ENCODE measurements at regions not wholly inside any gene's neighbourhood (a gene's known extent, or its start where the extent isn't known, plus 50 kb on each side); places are given as distances from the start of the nearest gene placed in this dataset.
"Not testable (repeated sequence)": the region's sequence is repeated elsewhere in the genome, so short reads cannot be mapped to it uniquely, and the experiment has no call there.

DNA sequence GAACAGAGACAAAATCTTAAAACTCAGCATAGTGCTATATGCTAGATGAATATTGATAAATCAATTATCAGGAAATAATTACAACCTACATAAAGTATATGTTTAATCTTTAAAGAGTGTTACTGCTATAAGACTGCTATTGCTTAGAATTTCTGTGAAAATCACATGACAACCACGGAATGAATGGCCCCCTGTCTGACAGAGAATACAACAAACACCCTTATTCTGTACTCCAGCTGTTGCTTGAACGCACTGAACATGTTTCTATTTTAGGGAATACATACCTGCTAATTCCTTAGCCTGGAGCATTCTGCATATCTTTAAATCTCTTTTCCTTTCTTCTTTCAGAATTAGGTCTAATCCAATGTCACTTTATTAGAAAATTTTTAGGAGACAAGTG is 452.4 kb upstream of the PHF14 start:
- Histone ChIP-seq H3K4me3 (ENCODE audit: low read length) (no peak overlapping the region), H3K27me3 (replicated peaks; ENCODE audit: insufficient read depth, low read length) (no peaks in the 10 kb centered on the region), H3K4me2 (ENCODE audit: low read depth, low read length) (no peak overlapping the region), H3K36me3 (replicated peaks; ENCODE audit: insufficient read depth, low read length) (no peaks in the 10 kb centered on the region), H2AFZ (ENCODE audit: low read length) (no peak overlapping the region), H3K9me3 (replicated peaks; ENCODE audit: insufficient read depth, low read length) (no peaks in the 10 kb centered on the region), H3F3A (ENCODE audit: insufficient read depth, low read length) (no peaks in the 10 kb centered on the region), H3K9me2 (replicated peaks; ENCODE audit: insufficient read depth, low read length) (no peaks in the 10 kb centered on the region), H3K27ac (ENCODE audit: low read length) (no peak overlapping the region), H4K20me1 (ENCODE audit: insufficient read depth, low read length) (no peaks in the 10 kb centered on the region), H3K9ac (ENCODE audit: low read length) (no peak overlapping the region), H3K4me1 (ENCODE audit: low read length) (no peaks in the 10 kb centered on the region), H3K79me2 (ENCODE audit: low read length) (no peaks in the 10 kb centered on the region)
- TF ChIP-seq EZH2phosphoT487 (IDR thresholded peaks at IDR 0.05; ENCODE audit: low read length) (no peak), EZH2 (optimal IDR thresholded peaks at IDR 0.05; ENCODE audit: low read depth, low read length) (no peak)
- TF ChIP-seq, protein P1, sequence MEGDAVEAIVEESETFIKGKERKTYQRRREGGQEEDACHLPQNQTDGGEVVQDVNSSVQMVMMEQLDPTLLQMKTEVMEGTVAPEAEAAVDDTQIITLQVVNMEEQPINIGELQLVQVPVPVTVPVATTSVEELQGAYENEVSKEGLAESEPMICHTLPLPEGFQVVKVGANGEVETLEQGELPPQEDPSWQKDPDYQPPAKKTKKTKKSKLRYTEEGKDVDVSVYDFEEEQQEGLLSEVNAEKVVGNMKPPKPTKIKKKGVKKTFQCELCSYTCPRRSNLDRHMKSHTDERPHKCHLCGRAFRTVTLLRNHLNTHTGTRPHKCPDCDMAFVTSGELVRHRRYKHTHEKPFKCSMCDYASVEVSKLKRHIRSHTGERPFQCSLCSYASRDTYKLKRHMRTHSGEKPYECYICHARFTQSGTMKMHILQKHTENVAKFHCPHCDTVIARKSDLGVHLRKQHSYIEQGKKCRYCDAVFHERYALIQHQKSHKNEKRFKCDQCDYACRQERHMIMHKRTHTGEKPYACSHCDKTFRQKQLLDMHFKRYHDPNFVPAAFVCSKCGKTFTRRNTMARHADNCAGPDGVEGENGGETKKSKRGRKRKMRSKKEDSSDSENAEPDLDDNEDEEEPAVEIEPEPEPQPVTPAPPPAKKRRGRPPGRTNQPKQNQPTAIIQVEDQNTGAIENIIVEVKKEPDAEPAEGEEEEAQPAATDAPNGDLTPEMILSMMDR (IDR thresholded peaks at IDR 0.05; ENCODE audit: low read length): no peak
- no peak for DNase-seq

DNA sequence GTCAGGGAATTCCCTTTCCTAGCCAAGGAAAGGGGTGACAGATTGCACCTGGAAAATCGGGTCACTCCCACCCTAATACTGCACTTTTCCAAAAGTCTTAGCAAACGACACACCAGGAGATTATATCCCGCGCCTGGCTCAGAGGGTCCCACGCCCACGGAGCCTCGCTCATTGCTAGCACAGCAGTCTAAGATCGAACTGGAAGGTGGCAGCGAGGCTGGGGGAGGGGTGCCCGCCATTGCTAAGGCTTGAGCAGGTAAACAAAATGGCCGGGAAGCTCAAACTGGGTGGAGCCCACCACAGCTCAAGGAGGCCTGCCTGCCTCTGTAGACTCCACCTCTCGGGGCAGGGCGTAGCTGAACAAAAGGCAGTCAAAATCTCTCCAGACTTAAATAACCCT is 440.2 kb upstream of the PHF14 start:
- not testable (repeated sequence) for H2AFZ ChIP-seq (ENCODE audit: low read length); H3F3A ChIP-seq (ENCODE audit: insufficient read depth, low read length)

DNA sequence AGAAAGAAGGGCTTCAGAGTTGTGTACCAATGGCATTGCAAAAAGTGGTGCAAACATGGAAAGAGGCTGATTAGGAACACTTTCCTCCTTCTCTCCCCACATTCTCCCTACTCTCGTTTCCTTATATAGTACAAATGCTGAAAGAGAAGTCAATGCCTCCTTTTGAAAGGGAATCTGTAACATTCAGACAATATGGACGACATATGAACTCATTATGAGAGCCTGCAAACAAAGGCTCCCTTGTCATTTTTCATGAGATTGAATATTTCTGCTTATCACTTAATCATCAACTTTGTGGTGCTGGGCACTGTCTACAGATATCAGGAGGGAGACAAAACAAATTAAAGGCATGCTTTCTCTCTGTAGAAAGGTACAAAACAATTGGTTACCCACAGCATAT is 437.1 kb upstream of the PHF14 start:
- no peak overlapping the region for H3K9ac ChIP-seq (ENCODE audit: low read length)
- no peaks in the 10 kb centered on the region for H3F3A ChIP-seq (ENCODE audit: insufficient read depth, low read length)
- no peaks in the 10 kb centered on the region for H4K20me1 ChIP-seq (ENCODE audit: insufficient read depth, low read length)
- no peak overlapping the region for H3K27ac ChIP-seq (ENCODE audit: low read length)
- H3K36me3 ChIP-seq (replicated peaks; ENCODE audit: insufficient read depth, low read length): no peaks in the 10 kb centered on the region
- no peaks in the 10 kb centered on the region for H3K27me3 ChIP-seq (replicated peaks; ENCODE audit: insufficient read depth, low read length)
- H3K4me1 ChIP-seq (ENCODE audit: low read length): peaks cover 4% of the 10 kb centered on the region
- H3K4me2 ChIP-seq (ENCODE audit: low read depth, low read length): no peak overlapping the region
- H3K4me3 ChIP-seq (ENCODE audit: low read length): no peak overlapping the region
- H3K9me3 ChIP-seq (replicated peaks; ENCODE audit: insufficient read depth, low read length): no peaks in the 10 kb centered on the region
- no peak overlapping the region for H2AFZ ChIP-seq (ENCODE audit: low read length)
- TF ChIP-seq, protein P1 (IDR thresholded peaks at IDR 0.05; ENCODE audit: low read length): no peak
- TF ChIP-seq EZH2 (optimal IDR thresholded peaks at IDR 0.05; ENCODE audit: low read depth, low read length) (no peak), EZH2phosphoT487 (IDR thresholded peaks at IDR 0.05; ENCODE audit: low read length) (no peak)
- H3K9me2 ChIP-seq (replicated peaks; ENCODE audit: insufficient read depth, low read length): no peaks in the 10 kb centered on the region
- DNase-seq: no peak
- no peaks in the 10 kb centered on the region for H3K79me2 ChIP-seq (ENCODE audit: low read length)

More for the DNA sequence above, 440.2 kb upstream of the PHF14 start:
- not testable (repeated sequence) for H3K4me1 ChIP-seq (ENCODE audit: low read length); H4K20me1 ChIP-seq (ENCODE audit: insufficient read depth, low read length); H3K9ac ChIP-seq (ENCODE audit: low read length); H3K36me3 ChIP-seq (replicated peaks; ENCODE audit: insufficient read depth, low read length); H3K4me3 ChIP-seq (ENCODE audit: low read length); H3K79me2 ChIP-seq (ENCODE audit: low read length); H3K9me3 ChIP-seq (replicated peaks; ENCODE audit: insufficient read depth, low read length); H3K9me2 ChIP-seq (replicated peaks; ENCODE audit: insufficient read depth, low read length); DNase-seq; H3K27ac ChIP-seq (ENCODE audit: low read length); H3K4me2 ChIP-seq (ENCODE audit: low read depth, low read length); H3K27me3 ChIP-seq (replicated peaks; ENCODE audit: insufficient read depth, low read length)

DNA sequence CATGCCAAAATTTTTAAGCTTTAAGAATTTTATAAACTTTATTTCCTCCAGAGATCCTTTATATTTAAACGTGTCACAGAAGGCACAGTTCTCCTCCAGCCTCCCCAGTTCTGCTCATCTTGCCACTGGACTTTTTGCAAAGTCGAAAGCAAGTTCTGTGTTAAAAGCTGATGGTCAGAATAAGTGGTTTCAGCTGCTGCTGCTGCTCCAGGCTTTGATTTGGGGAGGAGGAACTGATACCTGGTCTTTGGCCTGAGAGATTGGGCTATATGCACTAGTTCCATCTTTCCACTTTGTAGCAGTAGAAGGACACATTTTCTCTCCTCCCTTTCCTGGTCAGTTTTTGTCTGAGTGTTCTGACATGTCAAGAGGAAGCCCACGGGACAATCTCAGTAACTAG is 435.9 kb upstream of the PHF14 start:
- Histone ChIP-seq H3F3A (ENCODE audit: insufficient read depth, low read length) (no peaks in the 10 kb centered on the region), H3K36me3 (replicated peaks; ENCODE audit: insufficient read depth, low read length) (no peaks in the 10 kb centered on the region), H3K9me2 (replicated peaks; ENCODE audit: insufficient read depth, low read length) (no peaks in the 10 kb centered on the region), H3K4me3 (ENCODE audit: low read length) (no peak overlapping the region), H3K4me2 (ENCODE audit: low read depth, low read length) (no peak overlapping the region), H3K27ac (ENCODE audit: low read length) (no peak overlapping the region; the same call in 1 of the 2 replicates), H3K9ac (ENCODE audit: low read length) (no peak overlapping the region), H4K20me1 (ENCODE audit: insufficient read depth, low read length) (no peaks in the 10 kb centered on the region), H2AFZ (ENCODE audit: low read length) (no peak overlapping the region), H3K4me1 (ENCODE audit: low read length) (peaks cover 4% of the 10 kb centered on the region), H3K79me2 (ENCODE audit: low read length) (no peaks in the 10 kb centered on the region), H3K9me3 (replicated peaks; ENCODE audit: insufficient read depth, low read length) (no peaks in the 10 kb centered on the region), H3K27me3 (replicated peaks; ENCODE audit: insufficient read depth, low read length) (no peaks in the 10 kb centered on the region)
- peak; percentile 31 for DNase-seq
- TF ChIP-seq, protein P1 (IDR thresholded peaks at IDR 0.05; ENCODE audit: low read length): no peak
- TF ChIP-seq EZH2phosphoT487 (IDR thresholded peaks at IDR 0.05; ENCODE audit: low read length): no peak
- no peak for TF ChIP-seq EZH2 (optimal IDR thresholded peaks at IDR 0.05; ENCODE audit: low read depth, low read length)

Measured in MM.1S (cell line).